T-helper 9 cell (primary cell): ENCODE measurements at regions not wholly inside any gene's neighbourhood (a gene's known extent, or its start where the extent isn't known, plus 50 kb on each side); places are given as distances from the start of the nearest gene placed in this dataset.
A peak's percentile ranks its signal among the peaks of the same experiment; 100 is the strongest.

Source experiments
- DNase-seq: peaks from one replicate; pipeline ENCODE4 v3.0.0-alpha.2; 2020

- DNase-seq: no peak
Measured at GRCh38 chr4:26074712-26075430, 160.9 kb downstream of the SMIM20 start.

- DNase-seq: no peak
Measured at GRCh38 chr4:26075583-26075982, 161.6 kb downstream of the SMIM20 start.

- DNase-seq: no peak
Measured at GRCh38 chr4:26076000-26076587, 162.1 kb downstream of the SMIM20 start.

GRCh38 chr4:26076896-26077295, 162.9 kb downstream of the SMIM20 start:
- no peak for DNase-seq

GRCh38 chr4:26077756-26078155, 163.7 kb downstream of the SMIM20 start:
- DNase-seq: no peak

- no peak for DNase-seq
Measured at GRCh38 chr4:26080870-26081628, 167.0 kb downstream of the SMIM20 start.

- no peak for DNase-seq
Measured at GRCh38 chr4:26081795-26082498, 167.9 kb downstream of the SMIM20 start.

GRCh38 chr4:26082565-26082964, 168.5 kb downstream of the SMIM20 start:
- DNase-seq: no peak

GRCh38 chr4:26083987-26084386, 170.0 kb downstream of the SMIM20 start:
- DNase-seq: no peak

GRCh38 chr4:26084414-26084813, 170.4 kb downstream of the SMIM20 start:
- DNase-seq: no peak

GRCh38 chr4:26085551-26085950, 171.5 kb downstream of the SMIM20 start:
- no peak for DNase-seq

- DNase-seq: no peak
Measured at GRCh38 chr4:26086621-26087441, 172.8 kb downstream of the SMIM20 start.

- DNase-seq: peak; percentile 2
Measured at GRCh38 chr4:26088433-26088928, 174.5 kb downstream of the SMIM20 start.

- no peak for DNase-seq
Measured at GRCh38 chr4:26093551-26093950, 179.5 kb downstream of the SMIM20 start.

GRCh38 chr4:26094076-26094475, 180.1 kb downstream of the SMIM20 start:
- no peak for DNase-seq

GRCh38 chr4:26094911-26095310, 180.9 kb downstream of the SMIM20 start:
- DNase-seq: no peak

GRCh38 chr4:26099967-26100366, 185.9 kb downstream of the SMIM20 start:
- DNase-seq: no peak

- DNase-seq: no peak
Measured at GRCh38 chr4:26101011-26101410, 187.0 kb downstream of the SMIM20 start.

GRCh38 chr4:26104056-26104685, 190.2 kb downstream of the SMIM20 start:
- DNase-seq: no peak

GRCh38 chr4:26105337-26105736, 191.3 kb downstream of the SMIM20 start:
- DNase-seq: no peak

GRCh38 chr4:26105815-26106699, 192.0 kb downstream of the SMIM20 start:
- no peak for DNase-seq
